Thyroid gland (tissue), 4 donors: ENCODE measurements at regions not wholly inside any gene's neighbourhood (a gene's known extent, or its start where the extent isn't known, plus 50 kb on each side); places are given as distances from the start of the nearest gene placed in this dataset.

ENCODE experiments used
- CTCF ChIP-seq, 6 experiments: fragments of 200-600 bp in 3 of 6; fragments of 450-650 bp in 3 of 6; sonication (generic) in 3 of 6; IDR thresholded peaks; one replicate each; pipeline ENCODE4 v1.5.1; 2016 to 2019; ENCODE audit warnings: antibody characterized with exemption in 6 of 6, mild to moderate bottlenecking in 2 of 6, inconsistent platforms in 1 of 6, moderate library complexity in 1 of 6
- POLR2A ChIP-seq, 2 donors: fragments of 450-650 bp; IDR thresholded peaks; one replicate each; pipeline ENCODE4 v1.6.1; 2017; ENCODE audit warnings: antibody characterized with exemption in 2 of 2, mild to moderate bottlenecking in 2 of 2, moderate library complexity in 1 of 2

GRCh38 chr2:117500721-117501120 is 313.8 kb upstream of the DDX18 start:
- TF ChIP-seq CTCF (IDR thresholded peaks at IDR 0.05), result no peak
- no peak for TF ChIP-seq POLR2A (IDR thresholded peaks at IDR 0.05)
